ENCODE measurements at regions not wholly inside any gene's neighbourhood (a gene's known extent, or its start where the extent isn't known, plus 50 kb on each side); places are given as distances from the start of the nearest gene placed in this dataset.
"Not testable (repeated sequence)": the region's sequence is repeated elsewhere in the genome, so short reads cannot be mapped to it uniquely, and the experiment has no call there.

DNA sequence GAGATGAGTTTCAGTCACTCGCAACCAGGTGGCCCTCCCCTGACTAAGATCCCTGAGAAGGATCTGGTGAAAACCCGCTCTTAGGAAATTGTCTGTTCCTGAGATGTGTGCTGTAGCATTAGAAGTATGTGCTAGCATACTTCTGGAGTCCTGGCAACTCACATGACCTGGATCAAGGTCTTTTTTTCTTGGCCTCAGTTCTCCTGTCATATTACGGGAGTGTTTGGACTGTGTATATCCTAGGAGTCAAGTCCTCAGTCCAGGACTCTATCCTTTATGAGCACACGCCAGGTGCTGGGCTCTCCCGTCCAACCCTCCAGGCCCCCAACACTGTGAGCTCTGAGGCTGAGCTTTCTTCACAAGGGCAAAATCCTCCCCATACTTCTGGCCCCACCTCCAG is 156.4 kb downstream of the UQCRFS1 start:
- no peak for DNase-seq

DNA sequence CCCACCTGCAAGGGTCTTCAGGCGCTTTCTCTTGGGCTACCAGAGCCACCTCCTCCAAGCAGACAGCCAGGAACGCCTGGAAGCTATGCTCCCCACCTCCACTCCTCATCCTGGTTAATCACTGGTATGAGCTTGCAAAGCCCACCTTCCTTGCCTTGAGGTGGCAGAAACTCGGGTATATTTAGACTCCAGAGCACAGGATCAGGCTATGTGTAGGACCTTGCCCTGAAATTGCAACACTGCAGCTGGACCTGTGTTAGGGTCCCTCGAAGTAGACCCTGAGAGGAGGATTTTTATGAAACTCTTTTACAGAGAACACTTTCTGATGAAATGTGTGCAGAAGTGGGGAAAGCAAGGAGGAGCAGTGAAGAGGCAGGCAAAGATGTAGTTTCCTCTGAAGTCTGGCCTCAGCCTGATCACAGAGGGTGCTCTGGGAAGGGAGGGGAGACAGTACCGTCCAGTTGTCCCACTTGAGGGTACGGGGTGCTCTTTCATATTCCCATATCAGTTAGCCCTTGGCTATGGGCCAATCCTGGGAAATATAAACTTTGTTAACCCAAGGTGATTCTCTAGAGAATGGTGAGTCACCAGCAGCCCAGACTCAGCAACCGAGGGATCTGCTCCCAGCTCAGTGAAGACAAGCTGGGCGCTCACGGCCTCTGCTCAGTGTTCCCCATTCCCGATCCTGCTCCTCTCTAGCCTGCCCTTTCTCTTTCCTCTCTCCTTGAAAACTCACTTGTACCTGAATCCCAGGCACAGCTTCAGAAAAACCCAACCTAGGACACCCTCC is 157.9 kb downstream of the UQCRFS1 start:
- no peak for DNase-seq

DNA sequence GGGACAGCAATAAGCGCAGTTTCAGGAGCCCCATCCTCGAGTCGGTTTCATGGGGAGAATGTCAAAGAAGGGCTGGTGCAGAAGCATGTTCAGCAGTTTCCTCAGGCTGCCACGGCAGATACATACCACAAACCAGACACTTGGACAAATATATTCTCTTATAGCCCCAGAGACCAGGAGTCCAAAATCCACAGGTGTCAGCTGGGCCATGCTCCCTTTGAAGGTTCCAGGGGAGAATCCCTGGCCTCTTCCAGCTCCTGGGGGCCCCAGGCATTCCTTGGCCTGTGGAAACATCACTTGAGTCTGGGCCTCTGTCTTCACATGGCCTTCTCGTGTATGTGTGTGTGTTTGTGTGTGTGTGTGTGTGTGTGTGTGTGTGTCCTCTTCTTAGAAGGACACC is 164.1 kb downstream of the UQCRFS1 start:
- DNase-seq, result no peak

DNA sequence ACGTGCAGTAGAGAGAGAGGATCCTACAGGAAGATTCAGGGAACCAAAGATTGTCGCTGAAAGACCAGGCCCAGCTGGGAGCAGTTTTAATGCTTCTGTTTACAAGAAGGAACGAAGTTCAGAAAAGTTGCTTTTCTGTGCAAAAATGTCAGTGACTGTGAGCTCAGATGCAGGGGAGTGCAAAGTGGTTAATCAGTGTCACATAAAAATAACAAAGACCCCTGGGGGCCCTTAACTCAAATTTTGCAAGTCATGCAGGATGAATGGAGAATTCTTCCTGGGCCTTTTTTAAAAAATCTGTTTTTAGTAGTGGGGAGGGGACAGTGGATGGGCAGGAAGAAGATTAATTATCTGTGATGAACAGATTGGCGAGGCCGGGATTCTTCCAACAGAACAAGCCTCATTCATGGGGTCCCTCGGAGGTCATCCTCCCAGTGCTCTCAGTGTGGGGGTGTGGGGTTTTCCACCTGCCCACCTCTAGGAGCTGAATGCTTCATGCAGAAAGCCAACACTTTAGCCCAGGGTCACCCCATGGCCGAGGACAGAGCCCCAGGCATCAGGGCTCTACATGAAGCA is 167.2 kb downstream of the UQCRFS1 start:
- no peak for DNase-seq

DNA sequence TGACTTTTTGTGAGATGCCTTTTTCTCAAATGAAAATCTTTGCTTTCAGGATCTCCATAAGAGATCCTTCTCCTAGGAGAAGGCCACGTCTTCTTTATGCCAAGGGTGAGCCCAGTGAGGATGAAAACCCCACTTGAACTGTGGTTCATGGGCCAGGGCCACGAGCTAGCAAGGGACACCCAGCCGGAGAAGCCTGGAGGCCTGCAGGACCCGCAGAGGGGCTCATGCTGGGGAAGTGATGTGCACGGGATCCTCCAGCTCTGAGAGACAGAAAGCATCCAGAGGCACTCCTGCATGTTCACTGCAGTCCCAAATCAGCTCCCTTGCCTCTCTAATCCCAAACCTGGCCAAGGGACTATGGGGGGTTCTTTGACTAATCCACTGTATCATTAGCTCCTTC is 168.9 kb downstream of the UQCRFS1 start:
- no peak for DNase-seq

DNA sequence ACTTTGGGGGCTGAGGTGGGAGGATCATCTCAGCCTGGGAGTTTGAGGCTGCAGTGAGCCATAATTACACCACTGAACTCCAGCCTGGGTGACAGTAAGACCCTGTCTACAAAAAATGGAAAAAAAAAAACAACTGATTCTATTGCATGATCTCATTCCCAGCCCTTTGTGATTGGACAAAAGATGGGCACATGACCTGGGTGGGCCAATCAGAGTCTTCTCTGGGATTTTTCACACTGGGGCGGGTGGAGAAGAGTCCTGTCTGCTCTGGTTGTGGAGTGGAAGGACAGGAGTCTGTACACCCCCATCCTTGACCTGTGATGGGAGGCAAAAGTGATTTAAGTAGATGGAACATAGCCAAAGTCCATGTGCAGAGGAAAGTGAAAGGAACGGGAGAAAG is 170.5 kb downstream of the UQCRFS1 start:
- no peak for DNase-seq

DNA sequence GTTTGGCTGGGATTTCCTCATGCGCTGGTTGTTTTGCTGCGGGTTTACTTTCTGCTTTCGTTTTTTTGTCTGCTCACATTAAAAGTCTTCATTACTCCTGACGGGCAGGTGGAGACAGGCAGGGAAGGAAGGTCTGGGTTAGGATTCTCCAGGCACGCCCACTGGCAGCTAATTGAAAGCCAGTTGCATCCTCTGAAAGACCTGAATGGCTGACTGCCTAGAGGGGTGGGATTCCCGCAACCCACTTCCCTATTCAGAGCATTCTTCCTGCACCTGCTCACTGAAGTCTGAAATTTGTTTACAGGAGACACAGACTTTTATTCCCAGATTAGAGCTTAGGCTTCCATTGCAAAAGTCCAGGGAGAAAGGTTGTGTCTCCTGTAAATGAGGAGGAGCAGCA is 172.0 kb downstream of the UQCRFS1 start:
- DNase-seq, result no peak

DNA sequence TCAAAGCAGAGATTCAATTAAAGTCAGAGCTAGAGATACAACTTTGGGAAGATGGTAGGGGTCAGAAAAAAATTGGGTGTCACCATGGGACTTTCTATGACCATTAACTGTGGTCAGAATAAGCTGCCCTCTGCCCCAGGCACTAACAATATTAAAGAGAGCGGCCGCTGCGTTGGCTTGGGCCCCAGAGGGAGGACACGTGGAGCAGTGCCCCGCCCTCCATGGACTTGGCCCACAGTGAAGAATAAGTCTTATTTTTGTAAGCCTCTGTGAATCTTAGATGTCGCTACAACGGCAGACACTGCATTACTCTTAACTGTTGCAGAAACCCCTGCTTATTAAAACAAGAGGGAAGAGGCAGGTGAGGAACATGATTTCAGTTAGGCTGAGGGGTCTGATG is 172.7 kb downstream of the UQCRFS1 start:
- DNase-seq, result peak in 22 of 58 donors; percentile 0 to 27 (median 4)

DNA sequence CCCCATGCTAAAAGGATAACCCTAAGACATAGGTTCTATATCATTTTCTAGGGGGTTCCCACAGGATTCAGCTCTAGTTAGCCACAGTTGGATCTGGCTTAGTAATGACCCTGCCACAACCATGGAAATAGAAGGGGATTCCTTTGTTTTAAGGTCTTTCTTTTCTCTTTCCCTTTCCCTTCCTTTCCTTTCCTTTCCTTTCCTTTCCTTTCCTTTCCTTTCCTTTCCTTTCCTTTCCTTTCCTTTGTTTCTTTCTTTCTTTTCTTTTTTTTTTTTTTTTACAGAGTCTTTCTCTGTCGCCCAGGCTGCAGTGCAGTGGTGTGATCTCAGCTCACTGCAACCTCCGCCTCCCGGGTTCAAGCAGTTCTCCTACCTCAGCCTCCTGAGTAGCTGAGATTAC is 173.9 kb downstream of the UQCRFS1 start:
- DNase-seq, result not testable (repeated sequence)

DNA sequence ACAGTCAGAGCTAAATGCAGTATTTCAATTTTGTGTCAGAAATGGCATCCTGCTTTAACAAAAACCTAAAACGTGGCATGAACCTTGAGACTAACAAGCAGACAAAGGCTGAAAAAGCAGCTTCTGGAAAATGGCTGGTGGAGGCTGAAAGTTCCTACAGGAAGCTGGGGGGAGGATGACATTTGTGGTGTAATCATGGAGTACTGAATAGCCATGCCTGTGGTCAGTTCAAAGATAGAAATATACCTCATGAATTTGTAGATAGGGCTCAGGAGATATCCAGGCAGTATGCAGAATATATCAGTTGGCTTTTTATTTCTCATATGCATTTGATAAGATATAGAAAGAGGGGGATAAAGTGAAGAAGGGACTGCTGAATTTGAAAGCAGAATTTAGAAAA is 181.7 kb downstream of the UQCRFS1 start:
- no peak for DNase-seq

DNA sequence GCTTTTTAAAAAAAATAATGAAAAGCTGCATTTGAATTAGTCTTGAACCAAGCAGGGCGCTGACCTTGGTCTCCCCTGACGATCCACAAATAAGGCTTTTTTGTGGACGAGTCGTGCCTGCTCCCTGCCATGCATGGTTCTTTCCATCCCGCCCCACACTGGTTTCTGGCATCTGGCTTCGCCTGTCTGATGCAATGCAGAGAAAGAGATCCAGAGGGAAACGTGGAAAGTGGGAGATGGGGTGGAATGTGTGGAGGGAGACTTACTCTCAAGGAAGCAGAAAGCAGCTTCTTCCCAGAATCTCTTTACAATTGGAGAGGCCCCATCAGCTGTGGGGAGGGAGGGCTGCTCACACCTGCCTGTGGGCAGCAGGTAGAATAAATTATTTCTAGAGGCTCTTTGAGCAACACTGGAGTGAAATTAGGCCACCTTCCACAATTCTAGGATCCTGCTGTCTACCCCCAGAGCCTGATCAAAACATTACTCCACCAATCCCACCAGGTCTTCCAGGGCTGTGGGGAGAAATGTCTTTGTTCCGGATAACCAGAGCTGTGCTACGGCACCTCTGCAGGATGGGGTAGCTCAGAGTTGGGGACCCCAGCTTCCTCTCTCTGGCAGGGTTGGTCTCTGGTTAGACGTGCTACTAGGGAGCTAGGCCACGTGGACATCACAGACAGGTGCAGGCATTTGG is 183.5 kb downstream of the UQCRFS1 start:
- DNase-seq, result no peak

DNA sequence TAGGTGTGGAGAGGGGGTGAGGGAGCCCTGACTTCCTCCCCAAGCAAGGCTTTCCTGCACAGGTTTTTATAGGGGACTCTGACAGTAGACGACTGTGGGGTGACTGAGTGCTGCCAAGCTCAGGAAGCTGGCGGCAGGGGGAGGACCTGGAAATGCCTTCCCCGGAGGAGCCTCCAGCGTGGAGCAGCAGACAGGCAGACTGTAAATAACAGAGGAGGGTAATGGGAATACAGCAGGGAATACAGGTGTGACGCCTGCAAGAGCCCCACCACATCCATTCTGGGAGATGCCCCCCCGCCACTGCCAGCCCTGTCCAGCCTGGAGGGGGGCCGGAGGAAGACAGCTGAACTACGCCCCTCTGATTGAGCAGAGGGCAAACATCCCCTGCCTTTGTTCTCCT is 190.4 kb downstream of the UQCRFS1 start:
- DNase-seq, result no peak

DNA sequence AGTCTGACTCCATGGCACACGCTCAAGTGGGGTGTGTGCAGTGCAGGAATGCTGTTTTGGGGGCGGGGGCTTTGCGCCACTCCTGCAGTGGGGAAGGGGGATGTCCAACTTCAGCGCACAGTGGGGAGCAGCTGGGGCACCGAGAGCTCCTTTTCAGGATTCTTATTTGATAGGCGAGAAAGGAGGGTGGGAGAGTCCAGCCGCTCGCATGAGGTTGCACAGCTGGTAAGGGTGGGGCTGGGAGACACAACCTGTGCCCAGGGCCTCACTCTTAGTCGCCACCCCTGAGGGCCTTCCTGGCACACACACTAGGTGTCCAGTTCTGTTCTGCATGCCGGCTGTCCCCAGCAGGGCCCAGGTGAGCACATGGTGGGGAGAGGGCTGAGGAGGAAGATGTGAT is 190.8 kb downstream of the UQCRFS1 start:
- no peak for DNase-seq

DNA sequence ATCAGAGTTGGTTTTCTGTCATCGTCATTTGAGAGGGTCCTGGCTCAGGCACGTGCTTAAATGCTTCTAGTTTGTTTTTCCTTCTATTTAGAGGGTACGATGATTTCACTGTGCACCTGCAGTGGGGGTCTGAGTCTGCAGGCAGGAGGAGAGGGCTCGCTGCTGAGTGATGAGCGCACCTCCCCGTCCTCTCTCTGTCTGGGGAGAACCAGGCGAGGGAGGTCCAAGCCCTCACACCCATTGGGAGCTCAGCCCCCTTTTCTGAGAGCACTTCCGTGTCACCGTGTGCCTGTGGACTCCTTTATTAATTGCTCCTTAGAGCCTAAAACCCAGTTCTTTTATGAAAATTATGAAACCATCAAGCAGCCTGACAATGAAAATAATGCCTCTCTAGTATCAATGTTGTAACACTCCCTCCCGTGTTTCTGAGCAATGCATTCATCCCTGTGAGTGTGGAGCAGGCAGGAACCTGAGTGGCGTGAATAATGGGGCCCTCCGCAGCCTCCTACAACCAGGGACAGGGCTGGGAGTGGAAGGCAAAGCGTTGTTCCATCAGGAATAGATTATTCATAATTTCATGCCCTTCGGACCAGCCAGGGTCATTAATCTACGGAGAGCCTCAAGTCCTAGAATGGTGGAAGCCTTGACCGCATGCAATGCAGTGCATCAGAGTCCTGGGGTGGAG is 191.6 kb downstream of the UQCRFS1 start:
- DNase-seq, result no peak

DNA sequence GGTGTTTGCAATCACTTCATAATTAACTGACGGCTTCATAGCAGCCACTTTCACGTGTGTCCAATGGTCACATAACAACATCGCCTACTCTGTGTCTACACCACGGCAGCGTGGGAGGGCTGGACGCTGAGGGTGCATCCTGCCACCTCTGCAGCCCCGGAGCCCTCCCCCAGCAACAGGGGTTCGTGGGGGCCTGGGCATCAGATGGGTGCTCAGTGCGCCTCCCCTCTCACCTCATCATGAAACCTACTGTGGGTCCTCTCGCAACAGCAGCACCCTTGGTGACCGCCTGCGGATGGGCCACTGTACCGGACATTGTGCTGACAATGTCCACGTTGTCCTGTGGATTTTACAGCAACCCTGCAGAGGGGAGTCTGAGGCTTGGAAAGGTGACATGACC is 193.5 kb downstream of the UQCRFS1 start:
- DNase-seq, result no peak

DNA sequence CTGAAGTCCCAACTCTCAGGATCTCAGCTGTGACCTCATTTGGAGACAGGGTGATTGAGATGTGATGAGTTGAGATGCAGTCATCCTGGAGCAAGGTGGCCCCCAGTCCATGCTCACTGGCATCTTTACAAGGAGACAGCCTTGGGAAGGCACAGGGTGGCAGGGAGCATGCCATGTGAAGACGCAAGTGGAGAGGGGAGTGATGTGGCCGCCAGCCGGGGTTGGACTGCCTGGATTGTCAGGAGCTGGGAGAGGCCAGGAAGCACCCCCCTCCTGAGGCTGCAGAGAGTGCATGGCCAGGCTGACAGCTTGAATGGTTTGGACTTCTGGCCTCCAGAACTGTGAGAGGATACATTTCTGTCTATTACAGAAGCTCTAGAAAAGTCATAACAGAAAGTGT is 194.4 kb downstream of the UQCRFS1 start:
- no peak for DNase-seq

DNA sequence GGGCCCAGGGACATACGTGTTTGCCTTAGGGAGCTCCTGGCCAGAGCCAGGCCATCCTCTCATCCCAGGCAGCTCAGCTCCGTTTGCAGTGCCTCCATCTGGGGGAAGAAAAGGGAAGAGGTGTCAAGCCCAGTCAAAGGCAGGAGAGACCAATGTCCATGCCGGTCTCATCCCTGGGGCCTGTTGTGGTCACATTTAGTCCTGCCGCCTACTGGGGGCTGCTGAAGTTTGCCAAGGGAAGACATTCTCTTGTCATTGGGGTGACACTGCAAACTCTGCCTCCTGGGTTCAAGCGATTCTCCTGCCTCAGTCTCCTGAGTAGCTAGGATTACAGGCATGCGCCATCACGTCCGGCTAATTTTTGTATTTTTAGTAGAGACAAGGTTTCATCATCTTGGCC is 195.2 kb downstream of the UQCRFS1 start:
- no peak for DNase-seq

DNA sequence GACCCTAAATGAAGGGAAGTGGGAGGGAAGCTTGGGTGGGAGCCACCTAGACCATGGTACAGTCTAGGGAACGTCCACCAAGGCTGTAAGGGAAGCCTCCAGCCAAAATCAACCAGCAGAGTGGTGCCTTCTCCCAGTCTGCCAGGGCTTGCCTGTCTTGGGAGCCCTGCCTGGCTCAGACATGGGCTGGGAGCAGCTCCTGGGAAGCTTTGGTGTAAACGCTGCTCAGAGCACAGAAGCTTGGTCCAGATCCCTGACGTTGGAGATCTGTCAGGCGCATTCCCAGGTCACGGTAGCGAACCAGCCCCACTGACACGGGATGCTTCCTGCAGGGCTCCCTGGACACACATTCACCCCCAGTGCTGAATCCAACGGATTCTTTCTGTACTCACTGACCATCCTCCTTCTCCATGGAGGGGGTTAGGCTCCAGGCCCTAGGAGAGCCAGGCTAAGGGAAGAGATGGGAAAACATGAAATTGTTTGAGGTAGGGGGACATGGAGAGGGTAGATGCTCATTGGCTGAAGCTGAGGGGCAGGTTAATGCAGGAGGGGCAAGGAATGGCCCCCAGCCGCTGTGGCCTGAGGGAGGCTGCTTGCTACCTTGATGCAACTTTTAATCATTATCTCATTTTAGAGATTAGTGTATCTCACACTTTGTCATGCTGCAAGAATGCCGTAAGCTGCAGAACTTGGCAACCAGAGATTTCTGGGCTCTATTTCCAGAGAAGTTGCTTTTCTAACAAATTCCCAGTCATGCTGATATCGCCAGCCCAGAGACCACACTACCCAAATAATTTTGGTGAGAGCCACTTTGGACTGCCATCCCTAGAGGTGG is 195.8 kb downstream of the UQCRFS1 start:
- no peak for DNase-seq

DNA sequence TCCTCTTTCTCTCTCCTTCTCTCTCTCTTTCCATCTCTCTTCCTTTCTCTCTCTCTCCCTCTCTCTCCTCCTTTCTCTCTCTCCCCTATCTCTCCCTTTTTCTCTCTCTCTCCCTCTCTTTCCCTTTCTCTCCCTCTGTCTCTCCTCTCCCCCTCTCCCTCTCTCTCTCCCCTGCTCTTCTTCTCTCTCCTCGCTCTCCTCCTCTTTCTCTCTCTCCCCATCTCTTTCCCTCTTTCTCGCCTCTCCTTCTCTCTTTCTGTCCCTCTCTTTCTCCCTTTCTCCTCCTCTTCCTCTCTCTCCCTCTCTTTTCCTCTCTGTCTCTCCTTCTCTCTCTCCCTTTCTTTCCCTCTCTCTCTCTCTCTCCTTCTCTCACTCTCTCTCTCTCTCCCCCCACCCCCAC is 196.6 kb downstream of the UQCRFS1 start:
- no peak for DNase-seq

DNA sequence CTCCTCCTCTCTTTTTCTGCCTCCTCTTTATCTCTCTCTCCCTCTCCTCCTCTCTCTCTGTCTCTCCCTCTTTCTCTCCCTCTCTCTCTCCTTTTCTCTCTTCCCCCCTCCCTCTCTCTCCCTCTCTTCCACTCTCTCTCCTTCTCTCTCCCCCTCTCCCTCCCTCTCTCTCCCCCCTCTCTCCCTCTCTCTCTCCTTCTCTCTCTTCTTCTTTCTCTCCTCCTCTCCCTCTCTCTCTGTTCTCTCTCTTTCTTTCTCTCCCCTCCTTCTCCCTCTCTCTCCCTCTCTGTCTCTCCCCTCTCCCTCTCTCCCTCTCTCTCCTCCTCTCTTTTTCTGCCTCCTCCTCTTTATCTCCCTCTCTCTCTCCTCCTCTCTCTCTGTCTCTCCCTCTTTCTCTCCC is 197.4 kb downstream of the UQCRFS1 start:
- no peak for DNase-seq

DNA sequence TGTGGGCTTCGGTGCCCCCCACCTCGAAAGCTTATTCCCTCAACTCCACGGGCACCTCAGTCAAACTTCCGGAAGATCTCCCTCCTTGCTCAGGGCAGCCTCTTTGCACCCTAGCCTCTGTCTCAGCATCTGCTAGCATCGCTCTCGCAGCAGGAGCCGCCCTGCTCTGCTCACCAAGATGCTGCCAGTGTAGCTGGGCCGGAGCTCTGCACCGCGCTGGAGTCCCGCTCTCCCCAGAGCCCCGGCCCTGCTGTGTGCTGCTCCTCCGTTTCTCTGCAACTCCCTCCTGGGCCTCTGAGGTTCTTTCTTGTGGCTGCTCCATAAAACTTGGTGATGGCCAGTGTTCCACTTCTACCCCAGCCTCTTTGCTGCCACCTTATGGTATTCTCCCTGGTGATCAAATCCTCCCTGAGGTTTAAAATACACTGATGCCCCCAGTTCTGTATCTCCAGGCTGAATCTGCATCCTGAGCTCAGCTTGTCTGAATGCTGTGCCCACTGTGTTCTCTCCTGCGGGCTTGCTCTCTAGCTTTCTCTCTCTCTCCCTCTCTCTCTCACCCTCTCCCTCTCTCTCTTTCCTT is 198.0 kb downstream of the UQCRFS1 start:
- DNase-seq, result no peak

Data from anterior cingulate cortex (tissue), 58 donors.